Medulla oblongata (tissue), 1 donor: ENCODE measurements at regions not wholly inside any gene's neighbourhood (a gene's known extent, or its start where the extent isn't known, plus 50 kb on each side); places are given as distances from the start of the nearest gene placed in this dataset.
"Not testable (repeated sequence)": the region's sequence is repeated elsewhere in the genome, so short reads cannot be mapped to it uniquely, and the experiment has no call there.

Experiments used
- DNase-seq: peaks from one replicate; pipeline ENCODE4 v3.0.0-alpha.2; 2015; ENCODE audit errors: extremely low spot score

- no peak for DNase-seq
These were observed 612.4 kb upstream of the IMPG1 start for GRCh38 chr6:76684875-76685274.

GRCh38 chr6:76683985-76684384 is 611.5 kb upstream of the IMPG1 start:
- DNase-seq, result no peak

GRCh38 chr6:76682842-76683241 is 610.4 kb upstream of the IMPG1 start:
- DNase-seq, result no peak

GRCh38 chr6:76681781-76682180 is 609.3 kb upstream of the IMPG1 start:
- DNase-seq, result no peak

- no peak for DNase-seq
These were observed 604.6 kb upstream of the IMPG1 start for GRCh38 chr6:76677017-76677416.

- no peak for DNase-seq
These were observed 599.3 kb upstream of the IMPG1 start for GRCh38 chr6:76671751-76672150.

GRCh38 chr6:76644231-76644630 is 571.8 kb upstream of the IMPG1 start:
- no peak for DNase-seq

GRCh38 chr6:76639941-76640340 is 567.5 kb upstream of the IMPG1 start:
- DNase-seq, result no peak

- no peak for DNase-seq
These were observed 562.2 kb upstream of the IMPG1 start for GRCh38 chr6:76634695-76635094.

GRCh38 chr6:76633259-76633658 is 560.8 kb upstream of the IMPG1 start:
- DNase-seq, result no peak

GRCh38 chr6:76631622-76632021 is 559.2 kb upstream of the IMPG1 start:
- no peak for DNase-seq

GRCh38 chr6:76615395-76615794 is 542.9 kb upstream of the IMPG1 start:
- no peak for DNase-seq

GRCh38 chr6:76612954-76613353 is 540.5 kb upstream of the IMPG1 start:
- DNase-seq, result no peak

GRCh38 chr6:76609160-76609559 is 536.7 kb upstream of the IMPG1 start:
- DNase-seq, result no peak

- no peak for DNase-seq
These were observed 521.6 kb upstream of the IMPG1 start for GRCh38 chr6:76594109-76594508.

GRCh38 chr6:76593668-76594067 is 521.2 kb upstream of the IMPG1 start:
- DNase-seq, result no peak

- DNase-seq, result no peak
These were observed 520.1 kb upstream of the IMPG1 start for GRCh38 chr6:76592566-76592965.

- DNase-seq, result no peak
These were observed 514.8 kb upstream of the IMPG1 start for GRCh38 chr6:76587271-76587670.

- DNase-seq, result no peak
These were observed 511.7 kb upstream of the IMPG1 start for GRCh38 chr6:76584121-76584520.

- DNase-seq, result no peak
These were observed 506.3 kb upstream of the IMPG1 start for GRCh38 chr6:76578746-76579145.

- DNase-seq, result no peak
These were observed 502.3 kb upstream of the IMPG1 start for GRCh38 chr6:76574746-76575145.

GRCh38 chr6:76565932-76566331 is 493.5 kb upstream of the IMPG1 start:
- DNase-seq, result no peak

- DNase-seq, result not testable (repeated sequence)
These were observed 489.9 kb upstream of the IMPG1 start for GRCh38 chr6:76562371-76562770.

GRCh38 chr6:76560851-76561755 is 488.6 kb upstream of the IMPG1 start:
- DNase-seq, result not testable (repeated sequence)
